HCT116 (cell line): ENCODE measurements at regions not wholly inside any gene's neighbourhood (a gene's known extent, or its start where the extent isn't known, plus 50 kb on each side); places are given as distances from the start of the nearest gene placed in this dataset.

Experiments used
- ATAC-seq: fragments of 200-7000 bp; cut with Tn5 transposase; 2 replicates; pipeline ENCODE4 v1.9.1; 2020; ENCODE audit warnings: mild to moderate bottlenecking, moderate library complexity
- BruUV-seq: library from RNA; stranded (reverse); fragments of 400-500 nt; replicated peaks from 2 replicates; lab custom pipeline; 2021; lab: Mats Ljungman, UMichigan
- CTCF ChIA-PET: fragments of 300-600 bp; sonication (Branson Sonifier 250); formaldehyde crosslinking; loops from one replicate; lab custom pipeline; 2021; ENCODE audit warnings: antibody characterized with exemption; lab: Charles Lee
- POLR2A ChIA-PET: fragments of 300-600, 350-600 bp; sonication (Branson Sonifier 250); formaldehyde crosslinking; loops from one replicate; lab custom pipeline; 2021; ENCODE audit warnings: antibody characterized with exemption; lab: Charles Lee
- RAD21 ChIA-PET, 2 experiments: fragments of 300-600 bp; sonication (Branson Sonifier 250); formaldehyde crosslinking; loops; one replicate each; lab custom pipeline; 2023; ENCODE audit warnings: low total read pairs in 2 of 2; ENCODE audit not compliant: uncharacterized antibody in 2 of 2, unreplicated experiment in 2 of 2, low non-redundant PET in 1 of 2; lab: Charles Lee
- DNase-seq: peaks from one replicate; pipeline ENCODE4 v3.0.0-alpha.2; 2010; ENCODE audit warnings: low read depth, low spot score
- H2AFZ ChIP-seq: fragments of 200-600 bp; shearing (Covaris generic), sonication (generic); 2 replicates; pipeline ENCODE4 v1.6.1; 2017; ENCODE audit warnings: low read depth, mixed run types, mixed read lengths, antibody characterized with exemption, low read length; ENCODE audit not compliant: poor library complexity, severe bottlenecking
- H3K27ac ChIP-seq: 2 replicates; pipeline ENCODE4 v1.5.1; 2012; ENCODE audit warnings: low read depth, low read length
- H3K27me3 ChIP-seq: fragments of 200-600 bp; sonication (generic); 2 replicates; pipeline ENCODE4 v1.6.1; 2016; ENCODE audit warnings: mixed run types, low read length, mixed read lengths; ENCODE audit not compliant: insufficient read depth
- H3K36me3 ChIP-seq, 2 experiments: fragments of 200-500 bp in 1 of 2; fragments of 200-600 bp in 1 of 2; sonication (Bioruptor generic) in 1 of 2; sonication (generic) in 1 of 2; 2 replicates each; pipeline versions ENCODE4 v1.5.1 to v1.6.1; 2014 to 2016; ENCODE audit warnings: low read length in 2 of 2, inconsistent platforms in 1 of 2, mixed read lengths in 1 of 2, mixed run types in 1 of 2; ENCODE audit not compliant: insufficient read depth in 2 of 2, control insufficient read depth in 1 of 2
- H3K4me1 ChIP-seq, 2 experiments: fragments of 200-600 bp in 1 of 2; sonication (generic) in 1 of 2; 2 replicates each; pipeline versions ENCODE4 v1.5.1 to v1.6.1; 2012 to 2017; ENCODE audit warnings: low read length in 2 of 2, inconsistent platforms in 1 of 2, mild to moderate bottlenecking in 1 of 2, mixed read lengths in 1 of 2, mixed run types in 1 of 2, moderate library complexity in 1 of 2; ENCODE audit not compliant: insufficient read depth in 2 of 2, control insufficient read depth in 1 of 2
- H3K4me2 ChIP-seq: fragments of 200-600 bp; sonication (generic); 2 replicates; pipeline ENCODE4 v1.6.1; 2017; ENCODE audit warnings: mixed run types, low read length, mixed read lengths
- H3K4me3 ChIP-seq, 2 experiments: fragments of 200-600 bp in 1 of 2; sonication (generic) in 1 of 2; replicated peaks in 1 of 2; 2 replicates each; pipeline ENCODE4 v1.5.1; 2011 to 2016; ENCODE audit warnings: low read length in 2 of 2, control low read depth in 1 of 2, low read depth in 1 of 2, mild to moderate bottlenecking in 1 of 2, mixed read lengths in 1 of 2, mixed run types in 1 of 2
- H3K79me2 ChIP-seq: fragments of 200-600 bp; sonication (generic); 2 replicates; pipeline ENCODE4 v1.6.1; 2017; ENCODE audit warnings: mild to moderate bottlenecking, mixed run types, low read length, moderate library complexity, mixed read lengths; ENCODE audit not compliant: insufficient read depth
- H3K9ac ChIP-seq: fragments of 200-600 bp; sonication (generic); 2 replicates; pipeline ENCODE4 v1.6.1; 2016; ENCODE audit warnings: low read length, mixed read lengths
- H3K9me2 ChIP-seq: fragments of 200-600 bp; sonication (generic), shearing (Covaris generic); 2 replicates; pipeline ENCODE4 v1.6.1; 2017; ENCODE audit warnings: mixed run types, mild to moderate bottlenecking, moderate library complexity; ENCODE audit not compliant: insufficient read depth
- H3K9me3 ChIP-seq, 2 experiments: fragments of 200-500 bp in 1 of 2; fragments of 200-600 bp in 1 of 2; sonication (Bioruptor generic) in 1 of 2; sonication (generic) in 1 of 2; 2 replicates each; pipeline ENCODE4 v1.6.1; 2014 to 2017; ENCODE audit warnings: low read length in 2 of 2, mixed read lengths in 2 of 2, inconsistent platforms in 1 of 2, low read depth in 1 of 2, mild to moderate bottlenecking in 1 of 2, mixed run types in 1 of 2, moderate library complexity in 1 of 2; ENCODE audit not compliant: control insufficient read depth in 1 of 2, insufficient read depth in 1 of 2
- H4K20me1 ChIP-seq: fragments of 200-600 bp; sonication (generic), shearing (Covaris generic); 2 replicates; pipeline ENCODE4 v1.6.1; 2017; ENCODE audit warnings: mixed run types, mild to moderate bottlenecking, moderate library complexity; ENCODE audit not compliant: insufficient read depth
- CEBPB ChIP-seq: IDR thresholded peaks from 2 replicates; pipeline ENCODE4 v1.6.1; 2012; ENCODE audit warnings: low read depth
- EGR1 ChIP-seq: IDR thresholded peaks from 2 replicates; pipeline ENCODE4 v1.6.1; 2012; ENCODE audit warnings: low read depth
- EZH2phosphoT487 ChIP-seq: fragments of 200-600 bp; IDR thresholded peaks from 2 replicates; pipeline ENCODE4 v1.6.1; 2018; ENCODE audit warnings: antibody characterized with exemption, borderline replicate concordance
- FOSL1 ChIP-seq: IDR thresholded peaks from 2 replicates; pipeline ENCODE4 v1.6.1; 2012; ENCODE audit warnings: low read depth
- JUND ChIP-seq: IDR thresholded peaks from 2 replicates; pipeline ENCODE4 v1.6.1; 2012
- SIN3A ChIP-seq: IDR thresholded peaks from 2 replicates; pipeline ENCODE4 v1.6.1; 2012; ENCODE audit warnings: low read depth
- SP1 ChIP-seq: IDR thresholded peaks from 2 replicates; pipeline ENCODE4 v1.6.1; 2012; ENCODE audit warnings: low read depth
- intact Hi-C: fragments of 100-400 bp; cut with micrococcal nuclease; formaldehyde crosslinking; loops from 2 replicates; pipeline ENCODE4 v1.10.0; 2022
- TF ChIP-seq, protein P1 (sequence below): IDR thresholded peaks from 2 replicates; pipeline ENCODE4 v1.6.1; 2012

GRCh38 chr2:71861186-71862160 is 286.2 kb downstream of the CYP26B1 start:
- no TSS peak for BruUV-seq
- H3K4me1 ChIP-seq: no peaks in the 10 kb centered on the region
- no peak overlapping the region for H3K4me2 ChIP-seq
- DNase-seq: no peak
- intact Hi-C loops: no loop called here
- ChIA-PET RAD21 (no interaction called here), POLR2A (no interaction called here), CTCF (no interaction called here)
- H3K4me3 ChIP-seq: no peak overlapping the region
- H2AFZ ChIP-seq: no peak overlapping the region
- no peak overlapping the region for H3K27ac ChIP-seq
- no peak for TF ChIP-seq SIN3A
- TF ChIP-seq JUND: no peak
- no peak for TF ChIP-seq SP1
- TF ChIP-seq, protein P1, sequence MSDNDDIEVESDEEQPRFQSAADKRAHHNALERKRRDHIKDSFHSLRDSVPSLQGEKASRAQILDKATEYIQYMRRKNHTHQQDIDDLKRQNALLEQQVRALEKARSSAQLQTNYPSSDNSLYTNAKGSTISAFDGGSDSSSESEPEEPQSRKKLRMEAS: no peak
- no peak for TF ChIP-seq FOSL1
- no peak for TF ChIP-seq CEBPB
- no peak for TF ChIP-seq EGR1
- no peak overlapping the region for H3K9ac ChIP-seq
- no peaks in the 10 kb centered on the region for H3K9me2 ChIP-seq
- no peaks in the 10 kb centered on the region for H4K20me1 ChIP-seq
- no peaks in the 10 kb centered on the region for H3K79me2 ChIP-seq
- H3K9me3 ChIP-seq: no peaks in the 10 kb centered on the region
- peaks cover 20% of the 10 kb centered on the region; the same call in 1 of the 2 replicates for H3K27me3 ChIP-seq
- no peaks in the 10 kb centered on the region for H3K36me3 ChIP-seq
- ATAC-seq: no peak

DNA sequence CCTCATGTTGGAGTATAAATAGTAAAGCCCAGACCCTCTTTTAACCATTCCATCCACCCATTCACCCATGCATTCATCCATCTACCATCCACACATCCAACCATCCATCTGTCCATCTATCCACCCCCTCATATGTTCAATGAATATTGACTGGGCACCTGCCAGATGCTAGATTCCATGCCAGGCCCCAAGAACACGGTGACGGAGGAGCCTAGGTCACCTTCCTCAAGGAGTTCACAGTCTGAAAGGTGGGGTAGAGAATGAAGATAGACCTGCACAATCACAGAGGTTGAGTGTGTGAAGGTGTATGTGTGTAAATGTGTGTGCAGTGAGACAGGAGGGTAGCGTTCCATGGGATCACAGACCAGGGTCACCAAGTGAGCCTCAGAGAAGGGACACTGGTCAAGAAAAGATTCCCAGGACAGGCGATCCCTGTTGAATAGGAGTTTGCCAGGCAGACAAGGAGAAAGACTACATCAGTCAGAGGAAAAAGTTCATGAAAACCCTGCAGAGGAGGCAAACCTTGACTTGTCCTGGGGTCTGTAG is 287.2 kb downstream of the CYP26B1 start:
- DNase-seq: no peak
- H3K4me3 ChIP-seq: no peak overlapping the region
- intact Hi-C loops: no loop called here
- TF ChIP-seq, protein P1: no peak
- TF ChIP-seq EGR1 (no peak), EZH2phosphoT487 (no peak)
- TF ChIP-seq, all 23 proteins: peak for 0
- Histone ChIP-seq H3K9ac (no peak overlapping the region), H3K4me2 (no peak overlapping the region), H4K20me1 (no peaks in the 10 kb centered on the region), H3K4me1 (no peaks in the 10 kb centered on the region), H3K9me2 (no peaks in the 10 kb centered on the region), H2AFZ (no peak overlapping the region), H3K79me2 (no peaks in the 10 kb centered on the region), H3K9me3 (no peaks in the 10 kb centered on the region; a peak in 1 of 4 replicates), H3K27ac (no peak overlapping the region), H3K27me3 (peaks cover 20% of the 10 kb centered on the region; the same call in 1 of the 2 replicates), H3K36me3 (no peaks in the 10 kb centered on the region)
- RAD21 ChIA-PET: no interaction called here
- no peak for ATAC-seq
- CTCF ChIA-PET: no interaction called here
- no TSS peak for BruUV-seq
- POLR2A ChIA-PET: no interaction called here
